ENCODE measurements at regions not wholly inside any gene's neighbourhood (a gene's known extent, or its start where the extent isn't known, plus 50 kb on each side); places are given as distances from the start of the nearest gene placed in this dataset.
"Not testable (repeated sequence)": the region's sequence is repeated elsewhere in the genome, so short reads cannot be mapped to it uniquely, and the experiment has no call there.

GRCh38 chr4:188374871-188375270, 235.6 kb downstream of the TRIML1 start:
- no peak for DNase-seq (ENCODE audit: low read depth)

GRCh38 chr4:188377816-188378215, 238.6 kb downstream of the TRIML1 start:
- DNase-seq (ENCODE audit: low read depth), result no peak

- no peak for DNase-seq (ENCODE audit: low read depth)
Measured at GRCh38 chr4:188383180-188383579, 243.9 kb downstream of the TRIML1 start.

- DNase-seq (ENCODE audit: low read depth), result no peak
Measured at GRCh38 chr4:188387179-188387791, 248.0 kb downstream of the TRIML1 start.

GRCh38 chr4:188391349-188391748, 252.1 kb downstream of the TRIML1 start:
- not testable (repeated sequence) for DNase-seq (ENCODE audit: low read depth)

- no peak for DNase-seq (ENCODE audit: low read depth)
Measured at GRCh38 chr4:188396037-188396436, 256.8 kb downstream of the TRIML1 start.

- DNase-seq (ENCODE audit: low read depth), result no peak
Measured at GRCh38 chr4:188399834-188400233, 260.6 kb downstream of the TRIML1 start.

GRCh38 chr4:188400451-188400850, 261.2 kb downstream of the TRIML1 start:
- no peak for DNase-seq (ENCODE audit: low read depth)

GRCh38 chr4:188403272-188403671, 264.0 kb downstream of the TRIML1 start:
- no peak for DNase-seq (ENCODE audit: low read depth)

- not testable (repeated sequence) for DNase-seq (ENCODE audit: low read depth)
Measured at GRCh38 chr4:188405071-188405835, 266.0 kb downstream of the TRIML1 start.

- no peak for DNase-seq (ENCODE audit: low read depth)
Measured at GRCh38 chr4:188408244-188409030, 269.2 kb downstream of the TRIML1 start.

- no peak for DNase-seq (ENCODE audit: low read depth)
Measured at GRCh38 chr4:188409851-188410250, 270.6 kb downstream of the TRIML1 start.

- DNase-seq (ENCODE audit: low read depth), result no peak
Measured at GRCh38 chr4:188411805-188412204, 272.6 kb downstream of the TRIML1 start.

- no peak for DNase-seq (ENCODE audit: low read depth)
Measured at GRCh38 chr4:188412499-188412898, 273.3 kb downstream of the TRIML1 start.

GRCh38 chr4:188414441-188414840, 275.2 kb downstream of the TRIML1 start:
- DNase-seq (ENCODE audit: low read depth), result no peak

GRCh38 chr4:188417181-188417580, 277.9 kb downstream of the TRIML1 start:
- DNase-seq (ENCODE audit: low read depth), result no peak

- no peak for DNase-seq (ENCODE audit: low read depth)
Measured at GRCh38 chr4:188423039-188423438, 283.8 kb downstream of the TRIML1 start.

- no peak for DNase-seq (ENCODE audit: low read depth)
Measured at GRCh38 chr4:188428935-188429334, 289.7 kb downstream of the TRIML1 start.

GRCh38 chr4:188429965-188430364, 290.7 kb downstream of the TRIML1 start:
- DNase-seq (ENCODE audit: low read depth), result no peak

- no peak for DNase-seq (ENCODE audit: low read depth)
Measured at GRCh38 chr4:188430384-188430783, 291.1 kb downstream of the TRIML1 start.

- no peak for DNase-seq (ENCODE audit: low read depth)
Measured at GRCh38 chr4:188432328-188432727, 293.1 kb downstream of the TRIML1 start.

GRCh38 chr4:188433741-188434315, 294.6 kb downstream of the TRIML1 start:
- DNase-seq (ENCODE audit: low read depth), result no peak
